ENCODE measurements at regions not wholly inside any gene's neighbourhood (a gene's known extent, or its start where the extent isn't known, plus 50 kb on each side); places are given as distances from the start of the nearest gene placed in this dataset.

DNA sequence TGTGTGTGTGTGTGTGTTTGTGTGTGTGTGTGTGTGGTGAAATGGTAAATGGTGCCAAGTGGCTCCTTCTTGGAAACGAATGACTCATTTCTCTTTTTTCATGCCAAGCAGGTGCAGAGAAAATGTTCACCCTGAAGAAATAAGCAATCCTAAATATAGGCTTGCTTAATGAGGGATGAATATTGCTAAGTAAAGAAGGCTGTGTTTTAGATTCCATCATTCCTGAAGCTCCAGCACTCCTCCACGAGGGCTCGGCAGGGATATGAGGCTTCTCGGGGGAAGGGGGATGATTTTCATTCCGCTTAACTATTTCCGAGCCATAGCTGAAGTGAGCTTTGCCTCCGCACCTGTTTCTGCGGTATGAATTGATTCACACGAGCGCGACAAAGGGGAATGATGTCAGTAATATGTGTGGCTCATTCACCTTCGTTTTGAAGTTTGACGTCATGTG, 72.9 kb downstream of the TSN start:
- no peak overlapping the region for H3K4me3 ChIP-seq (ENCODE audit: low read depth, low read length)
- in situ Hi-C loops (cut with HindIII; ENCODE audit: low sequenced_read_pairs): no loop called here
- TF ChIP-seq, protein P1, sequence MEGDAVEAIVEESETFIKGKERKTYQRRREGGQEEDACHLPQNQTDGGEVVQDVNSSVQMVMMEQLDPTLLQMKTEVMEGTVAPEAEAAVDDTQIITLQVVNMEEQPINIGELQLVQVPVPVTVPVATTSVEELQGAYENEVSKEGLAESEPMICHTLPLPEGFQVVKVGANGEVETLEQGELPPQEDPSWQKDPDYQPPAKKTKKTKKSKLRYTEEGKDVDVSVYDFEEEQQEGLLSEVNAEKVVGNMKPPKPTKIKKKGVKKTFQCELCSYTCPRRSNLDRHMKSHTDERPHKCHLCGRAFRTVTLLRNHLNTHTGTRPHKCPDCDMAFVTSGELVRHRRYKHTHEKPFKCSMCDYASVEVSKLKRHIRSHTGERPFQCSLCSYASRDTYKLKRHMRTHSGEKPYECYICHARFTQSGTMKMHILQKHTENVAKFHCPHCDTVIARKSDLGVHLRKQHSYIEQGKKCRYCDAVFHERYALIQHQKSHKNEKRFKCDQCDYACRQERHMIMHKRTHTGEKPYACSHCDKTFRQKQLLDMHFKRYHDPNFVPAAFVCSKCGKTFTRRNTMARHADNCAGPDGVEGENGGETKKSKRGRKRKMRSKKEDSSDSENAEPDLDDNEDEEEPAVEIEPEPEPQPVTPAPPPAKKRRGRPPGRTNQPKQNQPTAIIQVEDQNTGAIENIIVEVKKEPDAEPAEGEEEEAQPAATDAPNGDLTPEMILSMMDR (IDR thresholded peaks at IDR 0.05; ENCODE audit: low read depth, low read length): no peak
- DNase-seq (ENCODE audit: low read depth, low spot score): peak; percentile 1

DNA sequence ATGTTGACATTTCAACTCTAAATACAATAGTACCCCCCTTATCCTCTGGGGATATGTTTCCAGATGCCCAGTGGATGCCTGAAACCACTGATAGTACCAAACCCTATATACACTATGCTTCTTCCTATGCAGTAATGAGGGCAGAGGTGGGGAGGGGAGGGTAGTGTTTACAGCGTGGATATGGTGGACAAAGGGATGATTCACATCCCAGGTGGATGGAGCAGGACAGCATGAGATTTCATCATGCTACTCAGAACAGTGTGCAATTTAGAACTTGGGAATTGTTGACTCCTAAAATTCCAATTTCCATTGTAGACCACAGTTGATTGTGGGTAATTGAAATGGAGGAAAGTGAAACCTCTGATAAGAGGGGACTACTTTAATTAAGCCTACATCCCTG, 75.4 kb downstream of the TSN start:
- TF ChIP-seq, protein P1 (IDR thresholded peaks at IDR 0.05; ENCODE audit: low read depth, low read length): no peak
- no peak for DNase-seq (ENCODE audit: low read depth, low spot score)
- no peak overlapping the region for H3K4me3 ChIP-seq (ENCODE audit: low read depth, low read length)
- in situ Hi-C loops (cut with HindIII; ENCODE audit: low sequenced_read_pairs): no loop called here

DNA sequence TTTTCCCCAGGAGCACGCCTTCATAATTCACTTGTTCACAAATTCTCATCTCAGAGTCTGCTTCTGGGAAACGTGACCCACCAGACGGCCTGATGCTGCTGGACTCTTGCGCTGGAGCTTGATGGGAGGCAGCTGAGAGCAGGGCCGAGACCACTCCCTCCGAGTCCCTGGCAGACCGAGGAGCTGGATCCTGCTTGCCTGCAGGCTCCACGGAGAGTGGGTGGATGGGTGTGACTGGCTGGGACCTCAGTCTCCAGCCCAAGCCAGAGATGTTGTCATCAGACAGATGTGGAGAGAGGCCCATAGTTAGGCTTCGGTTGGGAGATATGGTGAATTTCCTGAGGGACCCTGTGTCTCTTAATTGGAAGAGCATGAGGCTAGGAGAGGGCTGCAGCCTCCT, 76.4 kb downstream of the TSN start:
- no peak overlapping the region for H3K4me3 ChIP-seq (ENCODE audit: low read depth, low read length)
- TF ChIP-seq, protein P1 (IDR thresholded peaks at IDR 0.05; ENCODE audit: low read depth, low read length): no peak
- DNase-seq (ENCODE audit: low read depth, low spot score): no peak
- in situ Hi-C loops (cut with HindIII; ENCODE audit: low sequenced_read_pairs): no loop called here

DNA sequence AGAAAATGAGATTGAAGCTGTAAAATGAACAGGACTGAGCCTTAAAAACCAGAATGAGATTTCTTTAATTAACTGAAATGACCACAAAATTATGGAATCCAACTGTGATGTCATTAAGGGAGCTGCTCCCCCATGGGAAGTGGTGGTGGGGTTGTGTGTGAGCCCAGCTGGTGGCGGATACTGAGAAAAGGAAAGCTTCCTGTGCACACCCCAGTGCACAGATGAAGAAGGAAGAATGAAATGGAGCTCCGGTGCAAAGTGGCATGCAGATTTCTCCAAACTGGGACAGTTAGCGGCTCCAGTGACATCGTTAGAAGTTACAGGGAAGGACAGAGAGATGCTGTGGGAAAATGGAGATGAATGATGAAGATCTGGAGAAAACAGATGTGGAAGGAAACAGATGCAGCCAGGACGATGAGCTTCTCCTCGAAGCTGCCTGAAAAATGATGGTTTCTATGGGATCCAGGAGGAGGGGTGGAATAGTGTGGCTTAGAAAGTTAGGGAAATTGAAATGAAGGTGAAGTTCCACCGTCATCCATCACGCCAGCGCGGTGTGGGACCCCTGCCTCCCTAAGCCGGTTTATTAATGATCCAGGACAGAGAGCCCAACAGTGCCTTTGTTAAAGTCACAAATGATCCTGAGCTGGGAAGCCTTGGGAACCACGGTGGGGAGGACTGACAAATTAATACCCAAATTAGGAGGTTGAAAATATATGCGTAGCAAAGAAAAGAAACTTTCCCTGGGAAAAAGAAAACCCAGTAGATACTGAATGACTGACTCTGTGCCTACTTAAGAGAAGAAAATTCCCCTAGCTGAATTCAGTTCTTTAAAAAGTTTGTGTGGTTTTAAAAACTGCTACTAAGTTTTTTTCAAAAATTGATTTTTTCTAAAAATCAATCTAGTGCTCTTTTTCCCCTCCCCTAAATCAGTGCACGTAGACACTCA, 77.2 kb downstream of the TSN start:
- TF ChIP-seq, protein P1 (IDR thresholded peaks at IDR 0.05; ENCODE audit: low read depth, low read length): no peak
- in situ Hi-C loops (cut with HindIII; ENCODE audit: low sequenced_read_pairs): no loop called here
- no peak for DNase-seq (ENCODE audit: low read depth, low spot score)
- no peak overlapping the region for H3K4me3 ChIP-seq (ENCODE audit: low read depth, low read length)

DNA sequence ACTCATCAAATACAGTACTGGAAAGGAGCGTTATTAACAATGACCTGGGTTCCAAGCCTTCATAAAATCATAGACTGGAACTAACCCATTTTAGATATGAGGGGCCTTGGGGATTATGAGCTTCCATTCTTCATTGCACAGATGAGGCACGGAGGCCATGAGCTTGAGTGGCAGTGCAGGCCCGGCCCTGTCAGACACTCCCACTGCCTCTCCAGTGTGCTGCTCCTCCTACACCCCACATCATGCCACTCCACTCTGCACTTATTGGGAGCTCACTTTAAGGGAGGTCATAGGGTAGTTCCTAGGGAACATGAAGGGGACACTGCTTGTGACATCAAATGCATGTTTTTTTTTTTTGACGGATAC, 77.9 kb downstream of the TSN start:
- in situ Hi-C loops (cut with HindIII; ENCODE audit: low sequenced_read_pairs): no loop called here
- DNase-seq (ENCODE audit: low read depth, low spot score): no peak
- TF ChIP-seq, protein P1 (IDR thresholded peaks at IDR 0.05; ENCODE audit: low read depth, low read length): no peak
- no peak overlapping the region for H3K4me3 ChIP-seq (ENCODE audit: low read depth, low read length)

DNA sequence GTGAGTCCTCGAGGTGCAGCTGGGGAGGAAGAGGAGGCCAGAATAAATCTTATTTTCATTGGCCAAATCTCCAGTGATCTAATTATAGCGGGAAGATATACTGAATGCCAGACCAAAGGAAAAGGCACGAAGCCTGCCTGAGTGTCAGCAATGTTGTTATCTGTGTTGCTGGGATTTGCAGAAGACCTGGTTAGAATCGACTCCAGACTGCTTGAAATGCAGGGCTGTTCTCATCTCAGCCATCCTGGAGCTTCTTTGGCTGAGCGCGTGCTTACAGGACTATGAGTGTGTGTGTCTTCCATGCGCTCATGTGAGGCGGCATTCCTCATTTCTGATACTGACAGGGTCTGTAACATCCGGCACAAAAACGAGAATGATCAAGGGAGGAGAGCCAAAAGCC, 81.2 kb downstream of the TSN start:
- no peak for DNase-seq (ENCODE audit: low read depth, low spot score)
- TF ChIP-seq, protein P1 (IDR thresholded peaks at IDR 0.05; ENCODE audit: low read depth, low read length): no peak
- H3K4me3 ChIP-seq (ENCODE audit: low read depth, low read length): no peak overlapping the region
- in situ Hi-C loops (cut with HindIII; ENCODE audit: low sequenced_read_pairs): no loop called here

Data from astrocyte of the spinal cord (primary cell).